ENCODE measurements at regions not wholly inside any gene's neighbourhood (a gene's known extent, or its start where the extent isn't known, plus 50 kb on each side); places are given as distances from the start of the nearest gene placed in this dataset.

DNA sequence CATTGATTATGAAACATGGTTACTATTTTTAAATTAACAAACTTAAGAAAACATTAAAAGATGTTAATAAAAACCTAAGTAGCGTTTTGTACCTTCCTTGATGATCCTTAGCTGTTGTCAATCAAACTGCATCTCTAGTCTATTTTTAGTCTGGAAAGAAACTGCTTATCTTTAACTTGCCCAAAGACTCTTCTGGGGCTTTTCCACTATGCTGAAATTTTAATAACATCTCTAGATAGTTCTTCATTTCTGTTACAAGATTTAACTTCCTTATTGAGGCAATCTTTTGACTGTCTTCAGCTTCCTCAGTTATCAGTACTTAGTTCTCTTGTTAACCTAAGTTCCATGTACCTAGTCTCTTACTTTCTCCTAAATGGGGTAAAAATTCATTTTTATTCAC, 135.9 kb upstream of the HMCN1 start:
- H3K27ac ChIP-seq (ENCODE audit: insufficient read length, low read depth, low read length), result no peak overlapping the region
- Mint-ChIP-seq H3K27ac (no peak overlapping the region; a peak in 1 of 7 replicates), H3K4me3 (no peak overlapping the region), H3K4me1 (peaks cover 7 to 8% of the 10 kb centered on the region in 2 experiments; a peak in 3 of 4 replicates), H3K9me3 (no peaks in the 10 kb centered on the region), H3K27me3 (ENCODE audit: low read depth) (no peaks in the 10 kb centered on the region), H3K36me3 (ENCODE audit: insufficient read depth in 1 of 3, low read depth in 3 of 3) (no peaks in the 10 kb centered on the region)
- no CpG with 5 or more reads among the region's 1 CpG for WGBS (ENCODE audit: extremely low coverage, insufficient read length, low lambda C conversion rate)
- no peak overlapping the region for H3K9ac ChIP-seq (ENCODE audit: extremely low read depth, insufficient read length, low read length)
- no peak for TF ChIP-seq CTCF (conservative IDR thresholded peaks at IDR 0.05)
- H4K91ac ChIP-seq (ENCODE audit: insufficient read length, low read depth, low read length), result no peak overlapping the region
- H3K27me3 ChIP-seq (ENCODE audit: insufficient read depth, low read length), result no peaks in the 10 kb centered on the region
- H3K79me2 ChIP-seq (ENCODE audit: insufficient read depth, low read length), result no peaks in the 10 kb centered on the region
- H3K18ac ChIP-seq (ENCODE audit: insufficient read length, low read depth, low read length), result no peak overlapping the region
- no peak overlapping the region for H3K14ac ChIP-seq (ENCODE audit: insufficient read depth, low read length)
- no peaks in the 10 kb centered on the region for H4K20me1 ChIP-seq (ENCODE audit: control insufficient read depth, insufficient read depth, insufficient read length)
- no peak overlapping the region for H2BK20ac ChIP-seq (ENCODE audit: low read depth, low read length, poor library complexity, severe bottlenecking)
- H2BK120ac ChIP-seq (ENCODE audit: low read depth, low read length, poor library complexity, severe bottlenecking), result no peak overlapping the region
- no peaks in the 10 kb centered on the region for H3K4me1 ChIP-seq (ENCODE audit: insufficient read depth, low read length)
- no peak overlapping the region for H2AFZ ChIP-seq (ENCODE audit: low read length)
- H3T11ph ChIP-seq (ENCODE audit: low read length), result no peak overlapping the region
- H3K79me1 ChIP-seq (ENCODE audit: insufficient read depth, low read depth, low read length, poor library complexity, severe bottlenecking), result no peaks in the 10 kb centered on the region
- no peak overlapping the region for H2BK5ac ChIP-seq (ENCODE audit: insufficient read length, low read length)
- H3K9me3 ChIP-seq (ENCODE audit: control insufficient read depth, low read depth, low read length), result no peaks in the 10 kb centered on the region
- H2BK12ac ChIP-seq (ENCODE audit: insufficient read length, low read depth, low read length), result no peak overlapping the region
- H4K8ac ChIP-seq (replicated peaks; ENCODE audit: insufficient read length, low read depth, low read length), result no peak overlapping the region
- H3K4ac ChIP-seq (ENCODE audit: low read depth, low read length), result no peak overlapping the region
- H3K4me2 ChIP-seq (ENCODE audit: insufficient read depth, insufficient read length, low read length), result no peak overlapping the region
- no peak for DNase-seq
- no peak overlapping the region for H3K23ac ChIP-seq (ENCODE audit: insufficient read length, low read depth, low read length)
- no peak overlapping the region for H4K5ac ChIP-seq (ENCODE audit: insufficient read length, low read depth, low read length)
- no peak overlapping the region for H3K56ac ChIP-seq (ENCODE audit: insufficient read length, low read depth, low read length)
- no peak overlapping the region for H2BK15ac ChIP-seq (ENCODE audit: low read depth, low read length)
- no peaks in the 10 kb centered on the region for H3K23me2 ChIP-seq (ENCODE audit: insufficient read length, low read depth, low read length, poor library complexity, severe bottlenecking)
- no peak overlapping the region for H2AK5ac ChIP-seq (ENCODE audit: insufficient read length, low read length)

Data from H9 (cell line).